ENCODE measurements at regions not wholly inside any gene's neighbourhood (a gene's known extent, or its start where the extent isn't known, plus 50 kb on each side); places are given as distances from the start of the nearest gene placed in this dataset.

DNA sequence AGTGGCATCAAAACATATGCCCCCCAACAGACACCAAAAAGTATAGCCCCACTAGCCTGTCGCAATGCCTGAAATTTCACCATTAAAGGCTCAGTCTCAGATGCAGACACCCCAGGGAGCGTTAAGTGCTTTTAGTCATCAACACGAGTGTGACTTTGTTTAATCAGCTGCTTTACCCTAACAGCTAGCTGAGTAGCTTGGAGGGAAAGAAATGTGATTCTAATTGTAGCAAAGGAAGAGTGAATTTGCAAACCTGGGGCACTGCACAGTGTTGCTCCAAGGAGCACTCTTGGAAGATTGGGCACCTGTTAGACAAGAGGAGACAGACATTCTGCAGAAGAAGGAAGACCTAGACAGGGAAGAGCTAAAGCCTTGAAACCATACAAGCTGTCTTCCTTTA lies 145.1 kb downstream of the BEND2 start:
- TF ChIP-seq, protein P1, sequence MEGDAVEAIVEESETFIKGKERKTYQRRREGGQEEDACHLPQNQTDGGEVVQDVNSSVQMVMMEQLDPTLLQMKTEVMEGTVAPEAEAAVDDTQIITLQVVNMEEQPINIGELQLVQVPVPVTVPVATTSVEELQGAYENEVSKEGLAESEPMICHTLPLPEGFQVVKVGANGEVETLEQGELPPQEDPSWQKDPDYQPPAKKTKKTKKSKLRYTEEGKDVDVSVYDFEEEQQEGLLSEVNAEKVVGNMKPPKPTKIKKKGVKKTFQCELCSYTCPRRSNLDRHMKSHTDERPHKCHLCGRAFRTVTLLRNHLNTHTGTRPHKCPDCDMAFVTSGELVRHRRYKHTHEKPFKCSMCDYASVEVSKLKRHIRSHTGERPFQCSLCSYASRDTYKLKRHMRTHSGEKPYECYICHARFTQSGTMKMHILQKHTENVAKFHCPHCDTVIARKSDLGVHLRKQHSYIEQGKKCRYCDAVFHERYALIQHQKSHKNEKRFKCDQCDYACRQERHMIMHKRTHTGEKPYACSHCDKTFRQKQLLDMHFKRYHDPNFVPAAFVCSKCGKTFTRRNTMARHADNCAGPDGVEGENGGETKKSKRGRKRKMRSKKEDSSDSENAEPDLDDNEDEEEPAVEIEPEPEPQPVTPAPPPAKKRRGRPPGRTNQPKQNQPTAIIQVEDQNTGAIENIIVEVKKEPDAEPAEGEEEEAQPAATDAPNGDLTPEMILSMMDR (IDR thresholded peaks at IDR 0.05 in 8 of 11, conservative IDR thresholded peaks at IDR 0.05 in 3 of 11) = no peak
- TF ChIP-seq POLR2AphosphoS5 (IDR thresholded peaks at IDR 0.05) (no peak), POLR2A (IDR thresholded peaks at IDR 0.05) (no peak)
